ENCODE measurements at regions not wholly inside any gene's neighbourhood (a gene's known extent, or its start where the extent isn't known, plus 50 kb on each side); places are given as distances from the start of the nearest gene placed in this dataset.

DNA sequence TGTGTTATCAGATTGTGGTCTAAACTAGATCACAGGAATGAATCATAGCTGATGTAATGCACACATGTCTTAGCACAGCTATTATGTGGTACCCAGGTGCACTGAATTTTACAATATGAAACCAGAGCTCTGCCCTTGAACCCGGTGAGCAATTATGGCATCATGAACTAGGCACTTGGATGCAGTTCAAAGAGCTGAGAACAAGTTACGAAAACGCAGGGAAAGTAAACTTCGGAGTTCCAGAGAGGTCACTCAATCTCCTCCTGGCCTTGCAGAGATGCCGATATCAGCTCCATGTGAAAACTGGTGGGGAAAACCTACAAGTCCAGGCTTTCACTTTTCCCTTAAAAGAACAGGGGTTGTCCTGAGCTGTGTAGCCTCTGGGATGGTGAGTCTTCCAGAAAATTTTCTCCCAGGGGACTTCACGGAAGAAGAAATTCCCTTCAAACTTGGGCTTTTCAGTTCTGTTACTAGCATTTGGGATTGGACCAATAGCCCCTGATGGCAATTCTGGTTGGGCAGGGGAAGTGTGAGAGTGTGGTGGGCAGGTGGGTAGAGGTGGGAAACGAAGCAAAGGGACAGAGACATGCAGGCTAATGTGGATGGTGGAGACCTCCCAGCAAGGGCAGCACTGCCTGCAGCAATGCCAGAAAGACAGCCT, 71.1 kb upstream of the SH3BP4 start (continued):
- TF ChIP-seq, protein P1, sequence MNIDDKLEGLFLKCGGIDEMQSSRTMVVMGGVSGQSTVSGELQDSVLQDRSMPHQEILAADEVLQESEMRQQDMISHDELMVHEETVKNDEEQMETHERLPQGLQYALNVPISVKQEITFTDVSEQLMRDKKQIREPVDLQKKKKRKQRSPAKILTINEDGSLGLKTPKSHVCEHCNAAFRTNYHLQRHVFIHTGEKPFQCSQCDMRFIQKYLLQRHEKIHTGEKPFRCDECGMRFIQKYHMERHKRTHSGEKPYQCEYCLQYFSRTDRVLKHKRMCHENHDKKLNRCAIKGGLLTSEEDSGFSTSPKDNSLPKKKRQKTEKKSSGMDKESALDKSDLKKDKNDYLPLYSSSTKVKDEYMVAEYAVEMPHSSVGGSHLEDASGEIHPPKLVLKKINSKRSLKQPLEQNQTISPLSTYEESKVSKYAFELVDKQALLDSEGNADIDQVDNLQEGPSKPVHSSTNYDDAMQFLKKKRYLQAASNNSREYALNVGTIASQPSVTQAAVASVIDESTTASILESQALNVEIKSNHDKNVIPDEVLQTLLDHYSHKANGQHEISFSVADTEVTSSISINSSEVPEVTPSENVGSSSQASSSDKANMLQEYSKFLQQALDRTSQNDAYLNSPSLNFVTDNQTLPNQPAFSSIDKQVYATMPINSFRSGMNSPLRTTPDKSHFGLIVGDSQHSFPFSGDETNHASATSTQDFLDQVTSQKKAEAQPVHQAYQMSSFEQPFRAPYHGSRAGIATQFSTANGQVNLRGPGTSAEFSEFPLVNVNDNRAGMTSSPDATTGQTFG (tag by site-specific recombination; IDR thresholded peaks at IDR 0.05; ENCODE audit: borderline replicate concordance), result no peak
- no peak for TF ChIP-seq ZNF747 (tag by site-specific recombination; IDR thresholded peaks at IDR 0.05)
- TF ChIP-seq ZBTB44 (tag by site-specific recombination; IDR thresholded peaks at IDR 0.05), result peak; percentile 59; the same call in 1 of the 2 replicates
- TF ChIP-seq, protein P2, sequence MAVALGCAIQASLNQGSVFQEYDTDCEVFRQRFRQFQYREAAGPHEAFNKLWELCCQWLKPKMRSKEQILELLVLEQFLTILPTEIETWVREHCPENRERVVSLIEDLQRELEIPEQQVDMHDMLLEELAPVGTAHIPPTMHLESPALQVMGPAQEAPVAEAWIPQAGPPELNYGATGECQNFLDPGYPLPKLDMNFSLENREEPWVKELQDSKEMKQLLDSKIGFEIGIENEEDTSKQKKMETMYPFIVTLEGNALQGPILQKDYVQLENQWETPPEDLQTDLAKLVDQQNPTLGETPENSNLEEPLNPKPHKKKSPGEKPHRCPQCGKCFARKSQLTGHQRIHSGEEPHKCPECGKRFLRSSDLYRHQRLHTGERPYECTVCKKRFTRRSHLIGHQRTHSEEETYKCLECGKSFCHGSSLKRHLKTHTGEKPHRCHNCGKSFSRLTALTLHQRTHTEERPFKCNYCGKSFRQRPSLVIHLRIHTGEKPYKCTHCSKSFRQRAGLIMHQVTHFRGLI (tag by site-specific recombination; IDR thresholded peaks at IDR 0.05), result no peak
- no peak for TF ChIP-seq ZNF311 (tag by site-specific recombination; IDR thresholded peaks at IDR 0.05; ENCODE audit: borderline replicate concordance)
- TF ChIP-seq PBX3 (CRISPR knock-in tag; IDR thresholded peaks at IDR 0.05), result no peak
- TF ChIP-seq ZNF513 (tag by site-specific recombination; IDR thresholded peaks at IDR 0.05), result no peak
- peak; percentile 51; the same call in 1 of the 2 replicates for TF ChIP-seq ZNF10 (tag by site-specific recombination; IDR thresholded peaks at IDR 0.05)
- no peak for TF ChIP-seq ZNF362 (tag by site-specific recombination; IDR thresholded peaks at IDR 0.05)
- TF ChIP-seq ZNF433 (tag by site-specific recombination; IDR thresholded peaks at IDR 0.05; ENCODE audit: low read depth), result no peak
- peak; percentile 77 for TF ChIP-seq IKZF3 (tag by site-specific recombination; IDR thresholded peaks at IDR 0.05)
- TF ChIP-seq, protein P3, sequence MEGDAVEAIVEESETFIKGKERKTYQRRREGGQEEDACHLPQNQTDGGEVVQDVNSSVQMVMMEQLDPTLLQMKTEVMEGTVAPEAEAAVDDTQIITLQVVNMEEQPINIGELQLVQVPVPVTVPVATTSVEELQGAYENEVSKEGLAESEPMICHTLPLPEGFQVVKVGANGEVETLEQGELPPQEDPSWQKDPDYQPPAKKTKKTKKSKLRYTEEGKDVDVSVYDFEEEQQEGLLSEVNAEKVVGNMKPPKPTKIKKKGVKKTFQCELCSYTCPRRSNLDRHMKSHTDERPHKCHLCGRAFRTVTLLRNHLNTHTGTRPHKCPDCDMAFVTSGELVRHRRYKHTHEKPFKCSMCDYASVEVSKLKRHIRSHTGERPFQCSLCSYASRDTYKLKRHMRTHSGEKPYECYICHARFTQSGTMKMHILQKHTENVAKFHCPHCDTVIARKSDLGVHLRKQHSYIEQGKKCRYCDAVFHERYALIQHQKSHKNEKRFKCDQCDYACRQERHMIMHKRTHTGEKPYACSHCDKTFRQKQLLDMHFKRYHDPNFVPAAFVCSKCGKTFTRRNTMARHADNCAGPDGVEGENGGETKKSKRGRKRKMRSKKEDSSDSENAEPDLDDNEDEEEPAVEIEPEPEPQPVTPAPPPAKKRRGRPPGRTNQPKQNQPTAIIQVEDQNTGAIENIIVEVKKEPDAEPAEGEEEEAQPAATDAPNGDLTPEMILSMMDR (tag by site-specific recombination; IDR thresholded peaks at IDR 0.05), result no peak
- TF ChIP-seq ZNF624 (tag by site-specific recombination; IDR thresholded peaks at IDR 0.05), result no peak
- no peak for TF ChIP-seq ZNF112 (tag by site-specific recombination; IDR thresholded peaks at IDR 0.05)
- no peak for TF ChIP-seq ZBTB48 (tag by site-specific recombination; IDR thresholded peaks at IDR 0.05)
- TF ChIP-seq ZSCAN23 (tag by site-specific recombination; IDR thresholded peaks at IDR 0.05), result peak; percentile 84
- no peak for TF ChIP-seq ZNF280D (tag by site-specific recombination; IDR thresholded peaks at IDR 0.05)
- no peak for TF ChIP-seq ZNF600 (tag by site-specific recombination; IDR thresholded peaks at IDR 0.05)
- no peak for TF ChIP-seq ZNF169 (tag by site-specific recombination; IDR thresholded peaks at IDR 0.05)
- TF ChIP-seq, protein P4, sequence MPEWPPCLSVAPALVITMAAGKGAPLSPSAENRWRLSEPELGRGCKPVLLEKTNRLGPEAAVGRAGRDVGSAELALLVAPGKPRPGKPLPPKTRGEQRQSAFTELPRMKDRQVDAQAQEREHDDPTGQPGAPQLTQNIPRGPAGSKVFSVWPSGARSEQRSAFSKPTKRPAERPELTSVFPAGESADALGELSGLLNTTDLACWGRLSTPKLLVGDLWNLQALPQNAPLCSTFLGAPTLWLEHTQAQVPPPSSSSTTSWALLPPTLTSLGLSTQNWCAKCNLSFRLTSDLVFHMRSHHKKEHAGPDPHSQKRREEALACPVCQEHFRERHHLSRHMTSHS (tag by site-specific recombination; IDR thresholded peaks at IDR 0.05), result no peak
- TF ChIP-seq ZNF211 (tag by site-specific recombination; IDR thresholded peaks at IDR 0.05; ENCODE audit: low read depth), result no peak
- 0 out of 2 replicates have a peak, but pooled peaks have one; percentile 12 for TF ChIP-seq ZNF664 (tag by site-specific recombination; IDR thresholded peaks at IDR 0.05)
- peak; percentile 34; the same call in 1 of the 2 replicates for TF ChIP-seq TCF7L2 (IDR thresholded peaks at IDR 0.05; ENCODE audit: borderline replicate concordance, low read depth, low read length)

Data from HEK293 (cell line).